ENCODE measurements at regions not wholly inside any gene's neighbourhood (a gene's known extent, or its start where the extent isn't known, plus 50 kb on each side); places are given as distances from the start of the nearest gene placed in this dataset.

DNA sequence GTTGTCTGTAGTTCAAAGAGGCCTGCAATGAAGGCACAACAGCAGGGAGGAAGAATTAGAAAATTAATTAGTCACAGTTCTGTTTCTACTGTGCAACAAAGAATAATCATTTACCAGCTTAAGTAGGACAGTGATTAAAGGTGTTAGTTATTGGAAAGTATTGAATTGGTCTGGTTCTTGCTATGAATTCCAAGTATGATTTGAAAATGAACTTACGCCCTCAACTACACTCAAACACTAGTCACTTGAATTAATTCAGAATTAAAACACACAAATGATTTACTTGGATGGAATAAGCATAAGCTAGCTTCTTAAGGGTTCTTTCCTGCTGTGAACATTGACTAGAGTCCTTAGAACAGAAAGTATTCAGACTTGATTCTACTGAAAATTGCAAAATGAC, 69.9 kb upstream of the EXOC1L start:
- H4K20me1 ChIP-seq (ENCODE audit: control insufficient read depth, extremely low read depth, insufficient read depth, low read length), result no peaks in the 10 kb centered on the region
- no peaks in the 10 kb centered on the region for H3K36me3 ChIP-seq (ENCODE audit: control insufficient read depth, insufficient read depth, low read length)
- DNase-seq (ENCODE audit: low read depth in 2 of 2), result no peak
- H3K4me2 ChIP-seq (ENCODE audit: extremely low read depth, insufficient read depth, low read length), result no peak overlapping the region
- H3K27ac ChIP-seq (ENCODE audit: insufficient read depth, low read length), result no peak overlapping the region
- H3K9ac ChIP-seq (ENCODE audit: insufficient read depth, low read length), result no peak overlapping the region
- no peaks in the 10 kb centered on the region for H3K4me1 ChIP-seq (ENCODE audit: control insufficient read depth, extremely low read depth, insufficient read depth, low read length)
- H3K4me3 ChIP-seq (replicated peaks in 1 of 4; ENCODE audit: control extremely low read depth in 1 of 4, insufficient read depth in 1 of 4, low read depth in 3 of 4, low read length in 4 of 4), result no peak overlapping the region
- no peaks in the 10 kb centered on the region for H3K9me3 ChIP-seq (ENCODE audit: control insufficient read depth, insufficient read depth, low read depth, low read length)
- peaks cover 8% of the 10 kb centered on the region for H3K27me3 ChIP-seq (ENCODE audit: control insufficient read depth, insufficient read depth, low read length)
- no peak overlapping the region for H2AFZ ChIP-seq (ENCODE audit: low read length)
- H3K79me2 ChIP-seq (ENCODE audit: control insufficient read depth, insufficient read depth, low read length), result no peaks in the 10 kb centered on the region
- TF ChIP-seq EZH2 (IDR thresholded peaks at IDR 0.05; ENCODE audit: low read length, missing control alignments), result no peak
- TF ChIP-seq, protein P1, sequence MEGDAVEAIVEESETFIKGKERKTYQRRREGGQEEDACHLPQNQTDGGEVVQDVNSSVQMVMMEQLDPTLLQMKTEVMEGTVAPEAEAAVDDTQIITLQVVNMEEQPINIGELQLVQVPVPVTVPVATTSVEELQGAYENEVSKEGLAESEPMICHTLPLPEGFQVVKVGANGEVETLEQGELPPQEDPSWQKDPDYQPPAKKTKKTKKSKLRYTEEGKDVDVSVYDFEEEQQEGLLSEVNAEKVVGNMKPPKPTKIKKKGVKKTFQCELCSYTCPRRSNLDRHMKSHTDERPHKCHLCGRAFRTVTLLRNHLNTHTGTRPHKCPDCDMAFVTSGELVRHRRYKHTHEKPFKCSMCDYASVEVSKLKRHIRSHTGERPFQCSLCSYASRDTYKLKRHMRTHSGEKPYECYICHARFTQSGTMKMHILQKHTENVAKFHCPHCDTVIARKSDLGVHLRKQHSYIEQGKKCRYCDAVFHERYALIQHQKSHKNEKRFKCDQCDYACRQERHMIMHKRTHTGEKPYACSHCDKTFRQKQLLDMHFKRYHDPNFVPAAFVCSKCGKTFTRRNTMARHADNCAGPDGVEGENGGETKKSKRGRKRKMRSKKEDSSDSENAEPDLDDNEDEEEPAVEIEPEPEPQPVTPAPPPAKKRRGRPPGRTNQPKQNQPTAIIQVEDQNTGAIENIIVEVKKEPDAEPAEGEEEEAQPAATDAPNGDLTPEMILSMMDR (conservative IDR thresholded peaks at IDR 0.05 in 1 of 2, IDR thresholded peaks at IDR 0.05 in 1 of 2; ENCODE audit: low read depth in 1 of 2, low read length in 2 of 2), result no peak

GRCh38 chr4:55752810-55753209, 66.8 kb upstream of the EXOC1L start:
- no peak overlapping the region for H3K4me2 ChIP-seq (ENCODE audit: extremely low read depth, insufficient read depth, low read length)
- no peaks in the 10 kb centered on the region for H3K4me1 ChIP-seq (ENCODE audit: control insufficient read depth, extremely low read depth, insufficient read depth, low read length)
- H3K27me3 ChIP-seq (ENCODE audit: control insufficient read depth, insufficient read depth, low read length), result peaks cover 8% of the 10 kb centered on the region
- DNase-seq (ENCODE audit: low read depth in 2 of 2), result no peak
- no peaks in the 10 kb centered on the region for H3K79me2 ChIP-seq (ENCODE audit: control insufficient read depth, insufficient read depth, low read length)
- no peak overlapping the region for H3K4me3 ChIP-seq (replicated peaks in 1 of 4; ENCODE audit: control extremely low read depth in 1 of 4, insufficient read depth in 1 of 4, low read depth in 3 of 4, low read length in 4 of 4)
- no peaks in the 10 kb centered on the region for H3K9me3 ChIP-seq (ENCODE audit: control insufficient read depth, insufficient read depth, low read depth, low read length)
- no peak overlapping the region for H3K27ac ChIP-seq (ENCODE audit: insufficient read depth, low read length)
- H3K36me3 ChIP-seq (ENCODE audit: control insufficient read depth, insufficient read depth, low read length), result no peaks in the 10 kb centered on the region
- no peaks in the 10 kb centered on the region for H4K20me1 ChIP-seq (ENCODE audit: control insufficient read depth, extremely low read depth, insufficient read depth, low read length)
- H2AFZ ChIP-seq (ENCODE audit: low read length), result no peak overlapping the region
- TF ChIP-seq, protein P1 (conservative IDR thresholded peaks at IDR 0.05 in 1 of 2, IDR thresholded peaks at IDR 0.05 in 1 of 2; ENCODE audit: low read depth in 1 of 2, low read length in 2 of 2), result no peak
- TF ChIP-seq EZH2 (IDR thresholded peaks at IDR 0.05; ENCODE audit: low read length, missing control alignments), result no peak
- H3K9ac ChIP-seq (ENCODE audit: insufficient read depth, low read length), result no peak overlapping the region

DNA sequence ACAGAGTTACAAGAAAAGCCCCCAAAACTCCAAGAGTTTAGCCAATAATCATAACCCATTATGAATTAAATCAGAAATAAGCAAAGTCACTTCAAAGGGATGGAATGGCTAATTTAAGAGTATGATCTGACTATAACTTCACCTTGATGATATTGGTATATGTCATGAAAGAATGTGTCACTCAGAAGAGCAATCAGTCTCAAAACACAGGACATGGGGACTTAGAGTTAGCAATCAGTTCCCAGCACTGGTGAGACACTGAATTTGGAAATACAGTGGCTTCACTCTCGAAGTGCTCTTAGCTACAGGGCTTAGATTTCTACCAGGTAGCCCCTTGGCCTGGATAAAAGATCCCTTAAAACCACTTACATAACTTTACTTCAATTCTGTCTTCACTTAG, 65.7 kb upstream of the EXOC1L start:
- Histone ChIP-seq H3K36me3 (ENCODE audit: control insufficient read depth, insufficient read depth, low read length) (no peaks in the 10 kb centered on the region), H3K4me1 (ENCODE audit: control insufficient read depth, extremely low read depth, insufficient read depth, low read length) (no peaks in the 10 kb centered on the region), H3K4me3 (replicated peaks in 1 of 4; ENCODE audit: control extremely low read depth in 1 of 4, insufficient read depth in 1 of 4, low read depth in 3 of 4, low read length in 4 of 4) (no peak overlapping the region), H3K9ac (ENCODE audit: insufficient read depth, low read length) (no peak overlapping the region), H3K27me3 (ENCODE audit: control insufficient read depth, insufficient read depth, low read length) (no peaks in the 10 kb centered on the region), H3K4me2 (ENCODE audit: extremely low read depth, insufficient read depth, low read length) (no peak overlapping the region), H3K79me2 (ENCODE audit: control insufficient read depth, insufficient read depth, low read length) (no peaks in the 10 kb centered on the region), H2AFZ (ENCODE audit: low read length) (no peak overlapping the region), H3K27ac (ENCODE audit: insufficient read depth, low read length) (no peak overlapping the region), H4K20me1 (ENCODE audit: control insufficient read depth, extremely low read depth, insufficient read depth, low read length) (no peaks in the 10 kb centered on the region), H3K9me3 (ENCODE audit: control insufficient read depth, insufficient read depth, low read depth, low read length) (no peaks in the 10 kb centered on the region)
- no peak for DNase-seq (ENCODE audit: low read depth in 2 of 2)
- TF ChIP-seq, protein P1 (conservative IDR thresholded peaks at IDR 0.05 in 1 of 2, IDR thresholded peaks at IDR 0.05 in 1 of 2; ENCODE audit: low read depth in 1 of 2, low read length in 2 of 2), result no peak
- no peak for TF ChIP-seq EZH2 (IDR thresholded peaks at IDR 0.05; ENCODE audit: low read length, missing control alignments)
